ENCODE measurements at regions not wholly inside any gene's neighbourhood (a gene's known extent, or its start where the extent isn't known, plus 50 kb on each side); places are given as distances from the start of the nearest gene placed in this dataset.

DNA sequence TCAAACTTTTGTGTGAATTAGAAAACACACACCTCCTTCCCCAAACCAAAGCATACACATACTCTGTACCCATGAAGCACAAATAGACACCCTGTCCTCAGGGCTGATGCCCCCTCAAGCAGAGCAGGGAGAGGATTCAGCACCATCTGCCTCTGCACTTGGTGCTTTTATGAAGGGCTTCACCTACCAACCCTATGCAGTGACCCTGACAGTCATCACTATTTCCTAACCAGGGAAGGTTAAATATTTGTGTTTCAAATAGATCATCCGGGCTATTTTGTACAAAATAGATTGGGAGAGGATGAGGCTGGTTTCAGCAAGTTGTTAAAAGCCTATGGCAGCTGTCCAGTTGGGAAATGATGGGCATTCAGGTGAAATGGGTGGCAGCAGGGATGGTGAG lies 396.2 kb downstream of the ZSWIM6 start:
- H3K4me3 ChIP-seq (ENCODE audit: low read length) = no peak overlapping the region
- no peak for TF ChIP-seq CTCF (conservative IDR thresholded peaks at IDR 0.05; ENCODE audit: low read depth, low read length)
- no peak for DNase-seq (ENCODE audit: low read depth)

- no peak overlapping the region for H3K4me3 ChIP-seq (ENCODE audit: low read length)
- no peak for TF ChIP-seq CTCF (conservative IDR thresholded peaks at IDR 0.05; ENCODE audit: low read depth, low read length)
- no peak for DNase-seq (ENCODE audit: low read depth)
Measured at GRCh38 chr5:61730866-61731265, 398.8 kb downstream of the ZSWIM6 start.

- H3K4me3 ChIP-seq (ENCODE audit: low read length) = no peak overlapping the region
- no peak for DNase-seq (ENCODE audit: low read depth)
- no peak for TF ChIP-seq CTCF (conservative IDR thresholded peaks at IDR 0.05; ENCODE audit: low read depth, low read length)
Measured at GRCh38 chr5:61731267-61731945, 399.3 kb downstream of the ZSWIM6 start.

GRCh38 chr5:61731946-61732314 lies 399.9 kb downstream of the ZSWIM6 start:
- no peak for TF ChIP-seq CTCF (conservative IDR thresholded peaks at IDR 0.05; ENCODE audit: low read depth, low read length)

DNA sequence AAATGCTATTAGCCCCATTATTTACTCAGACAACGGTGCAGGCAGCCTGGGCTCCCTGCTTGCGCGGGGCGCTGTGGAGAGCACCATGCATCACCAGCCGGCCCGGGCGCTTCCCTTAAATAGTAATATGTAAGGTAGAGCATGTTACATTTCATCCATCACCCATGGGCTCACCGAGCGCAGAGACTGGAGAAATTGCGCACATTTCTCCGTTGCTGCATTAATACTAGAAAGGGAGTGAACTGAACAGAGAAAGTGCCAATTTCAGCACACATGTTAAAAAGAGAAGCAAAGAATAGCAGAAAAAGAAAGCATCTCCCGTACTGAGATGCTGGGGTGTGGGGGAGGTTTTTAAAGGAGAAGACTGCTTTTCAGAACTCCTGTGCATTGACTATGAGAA lies 400.3 kb downstream of the ZSWIM6 start:
- no peak for TF ChIP-seq CTCF (conservative IDR thresholded peaks at IDR 0.05; ENCODE audit: low read depth, low read length)
- no peak overlapping the region for H3K4me3 ChIP-seq (ENCODE audit: low read length)
- DNase-seq (ENCODE audit: low read depth) = no peak

More at GRCh38 chr5:61731946-61732314, 399.9 kb downstream of the ZSWIM6 start:
- no peak overlapping the region for H3K4me3 ChIP-seq (ENCODE audit: low read length)
- DNase-seq (ENCODE audit: low read depth) = no peak

DNA sequence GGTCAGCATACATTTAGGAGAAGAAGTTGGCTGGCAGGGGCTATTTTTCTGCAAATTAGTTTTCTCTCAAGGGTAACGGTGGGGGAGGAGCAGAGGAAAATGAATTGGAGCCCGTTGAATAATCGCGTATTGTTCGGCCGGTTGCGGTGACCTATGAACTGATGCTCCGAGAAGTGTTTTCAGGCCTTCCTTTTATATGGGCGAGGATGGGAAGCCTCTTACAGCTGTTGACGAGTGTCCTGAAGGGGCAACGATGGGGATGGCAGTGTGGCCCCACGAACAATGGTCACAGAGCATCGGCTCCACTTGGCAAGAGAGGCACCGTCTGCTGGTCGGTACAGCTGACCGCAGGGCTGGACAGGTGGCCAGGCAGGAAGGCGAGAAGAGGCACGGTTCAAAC lies 400.7 kb downstream of the ZSWIM6 start:
- no peak for DNase-seq (ENCODE audit: low read depth)
- no peak overlapping the region for H3K4me3 ChIP-seq (ENCODE audit: low read length)
- TF ChIP-seq CTCF (conservative IDR thresholded peaks at IDR 0.05; ENCODE audit: low read depth, low read length) = no peak

DNA sequence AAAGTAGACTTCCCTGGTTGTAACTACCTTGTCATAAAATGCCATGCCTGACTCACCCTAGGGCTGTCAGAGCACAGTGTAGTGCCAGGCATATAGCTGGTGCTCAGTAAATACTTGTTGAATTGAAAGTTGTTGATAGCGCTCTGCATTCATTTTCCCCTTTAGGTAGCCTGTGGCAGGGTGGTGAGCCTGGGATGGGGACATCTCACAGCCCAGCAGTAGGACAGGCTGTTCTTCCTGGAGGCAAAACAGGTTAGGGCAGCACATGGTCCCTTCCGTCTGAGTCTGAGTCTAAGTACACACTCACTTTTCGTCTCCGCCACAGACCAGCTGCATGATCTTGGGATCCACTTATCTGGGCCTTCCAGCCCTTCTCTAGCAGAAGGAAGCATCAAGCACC lies 401.9 kb downstream of the ZSWIM6 start:
- no peak overlapping the region for H3K4me3 ChIP-seq (ENCODE audit: low read length)
- no peak for TF ChIP-seq CTCF (conservative IDR thresholded peaks at IDR 0.05; ENCODE audit: low read depth, low read length)
- DNase-seq (ENCODE audit: low read depth) = no peak

All from retinal pigment epithelial cell (primary cell).